H1 (cell line): ENCODE measurements at regions not wholly inside any gene's neighbourhood (a gene's known extent, or its start where the extent isn't known, plus 50 kb on each side); places are given as distances from the start of the nearest gene placed in this dataset.

Experiments used
- KDM5A ChIP-seq: fragments of 200-600 bp; IDR thresholded peaks from 2 replicates; pipeline ENCODE4 v1.7.1; 2012; ENCODE audit warnings: mild to moderate bottlenecking, low read length, inconsistent platforms, mixed read lengths
- POLR2A ChIP-seq, 2 experiments: IDR thresholded peaks; 1 replicate in 1 of 2; 2 replicates in 1 of 2; pipeline ENCODE4 v1.6.1; 2011; ENCODE audit warnings: low read depth in 2 of 2, low read length in 2 of 2, mild to moderate bottlenecking in 2 of 2; ENCODE audit errors: control extremely low read depth in 1 of 2
- RXRA ChIP-seq: IDR thresholded peaks from 2 replicates; pipeline ENCODE4 v1.6.1; 2011; ENCODE audit warnings: low read depth, mild to moderate bottlenecking, low read length, moderate library complexity; ENCODE audit not compliant: insufficient read depth
- SP1 ChIP-seq: IDR thresholded peaks from 2 replicates; pipeline ENCODE4 v1.6.1; 2011; ENCODE audit warnings: low read depth, low read length
- TAF7 ChIP-seq: optimal IDR thresholded peaks from 2 replicates; pipeline ENCODE3; 2011; ENCODE audit warnings: low read depth, mild to moderate bottlenecking, inconsistent platforms, low read length, moderate library complexity, borderline replicate concordance
- TEAD4 ChIP-seq: IDR thresholded peaks from 2 replicates; pipeline ENCODE4 v1.6.1; 2012; ENCODE audit warnings: low read depth, low read length, inconsistent platforms, mixed read lengths

GRCh38 chr4:108317377-108317776 lies 148.6 kb upstream of the LEF1 start (continued):
- TF ChIP-seq RXRA (no peak), POLR2A (IDR thresholded peaks at IDR 0.05; ENCODE audit: control extremely low read depth in 1 of 2, low read depth in 2 of 2, low read length in 2 of 2) (no peak), KDM5A (no peak), SP1 (no peak), TAF7 (no peak), TEAD4 (no peak)
